Caco-2 (cell line): ENCODE measurements at regions not wholly inside any gene's neighbourhood (a gene's known extent, or its start where the extent isn't known, plus 50 kb on each side); places are given as distances from the start of the nearest gene placed in this dataset.

ENCODE experiments used
- BruUV-seq: library from RNA; stranded (reverse); fragments of 400-500 nt; replicated peaks from 2 replicates; lab custom pipeline; 2021; lab: Mats Ljungman, UMichigan
- CTCF ChIA-PET: fragments of 300-600 bp; sonication (Branson Sonifier 250); formaldehyde crosslinking; loops from one replicate; lab custom pipeline; 2022; ENCODE audit warnings: antibody characterized with exemption; lab: Charles Lee
- POLR2A ChIA-PET: fragments of 300-600 bp; sonication (Branson Sonifier 250); formaldehyde crosslinking; loops from one replicate; lab custom pipeline; 2022; ENCODE audit warnings: antibody characterized with exemption; lab: Charles Lee
- DNase-seq, 2 experiments: peaks; one replicate each; pipeline versions ENCODE4 v3.0.0 to v3.0.0-alpha.2; 2020 to 2022
- H3K27me3 ChIP-seq: replicated peaks from 2 replicates; pipeline ENCODE4 v1.6.0; 2011; ENCODE audit warnings: low read length; ENCODE audit not compliant: control insufficient read depth, insufficient read depth
- H3K36me3 ChIP-seq: 2 replicates; pipeline ENCODE4 v1.5.1; 2011; ENCODE audit warnings: low read length; ENCODE audit not compliant: control insufficient read depth, insufficient read depth
- H3K4me1 ChIP-seq: fragments of 250-450 bp; sonication (Bioruptor Pico); 2 replicates; pipeline ENCODE4 v1.5.1; 2020; ENCODE audit warnings: mild to moderate bottlenecking
- H3K4me3 ChIP-seq: 2 replicates; pipeline ENCODE4 v1.5.1; 2011; ENCODE audit warnings: low read depth, mild to moderate bottlenecking, control low read depth, low read length
- H3K9me3 ChIP-seq: fragments of 250-450 bp; sonication (Bioruptor Pico); 2 replicates; pipeline ENCODE4 v1.5.1; 2020; ENCODE audit warnings: mild to moderate bottlenecking, moderate library complexity
- H3K27ac Mint-ChIP-seq: one replicate; pipeline ENCODE4 v1.8.0; 2022; ENCODE audit warnings: mixed read lengths; ENCODE audit not compliant: unreplicated experiment
- H3K27me3 Mint-ChIP-seq: one replicate; pipeline ENCODE4 v1.8.0; 2022; ENCODE audit warnings: mixed read lengths; ENCODE audit not compliant: insufficient read depth, unreplicated experiment
- H3K36me3 Mint-ChIP-seq: one replicate; pipeline ENCODE4 v1.8.0; 2022; ENCODE audit warnings: mild to moderate bottlenecking, mixed read lengths; ENCODE audit not compliant: insufficient read depth, unreplicated experiment
- H3K4me1 Mint-ChIP-seq: one replicate; pipeline ENCODE4 v1.8.0; 2022; ENCODE audit warnings: low read depth, mixed read lengths; ENCODE audit not compliant: unreplicated experiment
- H3K4me3 Mint-ChIP-seq: one replicate; pipeline ENCODE4 v1.8.0; 2022; ENCODE audit warnings: mild to moderate bottlenecking, moderate library complexity, mixed read lengths; ENCODE audit not compliant: unreplicated experiment
- H3K9me3 Mint-ChIP-seq: one replicate; pipeline ENCODE4 v1.8.0; 2022; ENCODE audit warnings: mixed read lengths; ENCODE audit not compliant: unreplicated experiment
- intact Hi-C: fragments of 100-400 bp; cut with micrococcal nuclease; formaldehyde crosslinking; loops from one replicate; pipeline ENCODE4 v1.10.0; 2022; ENCODE audit not compliant: unreplicated experiment
- TF ChIP-seq, protein P1 (sequence below), 2 experiments: fragments of 200-600 bp in 1 of 2; IDR thresholded peaks; 1 replicate in 1 of 2; 2 replicates in 1 of 2; pipeline versions ENCODE4 v1.5.1 to v1.8.0; 2011 to 2022; ENCODE audit warnings: antibody characterized with exemption in 1 of 2, control low read depth in 1 of 2, inconsistent platforms in 1 of 2, low read depth in 1 of 2, low read length in 1 of 2, mild to moderate bottlenecking in 1 of 2, moderate library complexity in 1 of 2; ENCODE audit not compliant: insufficient read depth in 1 of 2, severe bottlenecking in 1 of 2, unreplicated experiment in 1 of 2

- CTCF ChIA-PET = no interaction called here
- Mint-ChIP-seq H3K4me1 (peaks cover 5% of the 10 kb centered on the region), H3K4me3 (no peak overlapping the region), H3K9me3 (peaks cover 20% of the 10 kb centered on the region), H3K27me3 (no peaks in the 10 kb centered on the region), H3K27ac (no peak overlapping the region), H3K36me3 (no peaks in the 10 kb centered on the region)
- TF ChIP-seq, protein P1, sequence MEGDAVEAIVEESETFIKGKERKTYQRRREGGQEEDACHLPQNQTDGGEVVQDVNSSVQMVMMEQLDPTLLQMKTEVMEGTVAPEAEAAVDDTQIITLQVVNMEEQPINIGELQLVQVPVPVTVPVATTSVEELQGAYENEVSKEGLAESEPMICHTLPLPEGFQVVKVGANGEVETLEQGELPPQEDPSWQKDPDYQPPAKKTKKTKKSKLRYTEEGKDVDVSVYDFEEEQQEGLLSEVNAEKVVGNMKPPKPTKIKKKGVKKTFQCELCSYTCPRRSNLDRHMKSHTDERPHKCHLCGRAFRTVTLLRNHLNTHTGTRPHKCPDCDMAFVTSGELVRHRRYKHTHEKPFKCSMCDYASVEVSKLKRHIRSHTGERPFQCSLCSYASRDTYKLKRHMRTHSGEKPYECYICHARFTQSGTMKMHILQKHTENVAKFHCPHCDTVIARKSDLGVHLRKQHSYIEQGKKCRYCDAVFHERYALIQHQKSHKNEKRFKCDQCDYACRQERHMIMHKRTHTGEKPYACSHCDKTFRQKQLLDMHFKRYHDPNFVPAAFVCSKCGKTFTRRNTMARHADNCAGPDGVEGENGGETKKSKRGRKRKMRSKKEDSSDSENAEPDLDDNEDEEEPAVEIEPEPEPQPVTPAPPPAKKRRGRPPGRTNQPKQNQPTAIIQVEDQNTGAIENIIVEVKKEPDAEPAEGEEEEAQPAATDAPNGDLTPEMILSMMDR (IDR thresholded peaks at IDR 0.05; ENCODE audit: insufficient read depth in 1 of 2, low read depth in 1 of 2, low read length in 1 of 2, severe bottlenecking in 1 of 2, unreplicated experiment in 1 of 2) = no peak
- no peak for DNase-seq
- no TSS peak for BruUV-seq
- no peaks in the 10 kb centered on the region for H3K36me3 ChIP-seq
- no peak overlapping the region for H3K4me3 ChIP-seq
- intact Hi-C loops = no loop called here
- H3K9me3 ChIP-seq = 0 out of 2 replicates have a peak, but pooled peaks cover 3% of the 10 kb centered on the region
- H3K27me3 ChIP-seq = no peaks in the 10 kb centered on the region
- H3K4me1 ChIP-seq = peaks cover 6% of the 10 kb centered on the region
- POLR2A ChIA-PET = no interaction called here
These were observed 202.2 kb upstream of the VLDLR start for GRCh38 chr9:2419347-2419746.

GRCh38 chr9:2420543-2420942, 201.0 kb upstream of the VLDLR start:
- Mint-ChIP-seq H3K27ac (no peak overlapping the region), H3K4me1 (no peaks in the 10 kb centered on the region), H3K27me3 (no peaks in the 10 kb centered on the region), H3K4me3 (no peak overlapping the region), H3K9me3 (peaks cover 14% of the 10 kb centered on the region), H3K36me3 (no peaks in the 10 kb centered on the region)
- H3K9me3 ChIP-seq = 0 out of 2 replicates have a peak, but pooled peaks cover 3% of the 10 kb centered on the region
- BruUV-seq = no TSS peak
- ChIA-PET POLR2A (no interaction called here), CTCF (no interaction called here)
- no peaks in the 10 kb centered on the region for H3K27me3 ChIP-seq
- no peaks in the 10 kb centered on the region for H3K36me3 ChIP-seq
- no peak overlapping the region for H3K4me3 ChIP-seq
- TF ChIP-seq, protein P1 (IDR thresholded peaks at IDR 0.05; ENCODE audit: insufficient read depth in 1 of 2, low read depth in 1 of 2, low read length in 1 of 2, severe bottlenecking in 1 of 2, unreplicated experiment in 1 of 2) = no peak
- DNase-seq = no peak
- intact Hi-C loops = no loop called here
- H3K4me1 ChIP-seq = no peaks in the 10 kb centered on the region

- no peaks in the 10 kb centered on the region for H3K9me3 Mint-ChIP-seq
- no peak for DNase-seq
- Histone ChIP-seq H3K27me3 (no peaks in the 10 kb centered on the region), H3K4me1 (no peaks in the 10 kb centered on the region), H3K9me3 (no peaks in the 10 kb centered on the region), H3K4me3 (no peak overlapping the region), H3K36me3 (no peaks in the 10 kb centered on the region)
- TF ChIP-seq, protein P1 (IDR thresholded peaks at IDR 0.05; ENCODE audit: insufficient read depth in 1 of 2, low read depth in 1 of 2, low read length in 1 of 2, severe bottlenecking in 1 of 2, unreplicated experiment in 1 of 2) = no peak
- no peaks in the 10 kb centered on the region for H3K36me3 Mint-ChIP-seq
- CTCF ChIA-PET = no interaction called here
- no peak overlapping the region for H3K27ac Mint-ChIP-seq
- no peak overlapping the region for H3K4me3 Mint-ChIP-seq
- intact Hi-C loops = no loop called here
- POLR2A ChIA-PET = no interaction called here
- H3K27me3 Mint-ChIP-seq = no peaks in the 10 kb centered on the region
- BruUV-seq = no TSS peak
- H3K4me1 Mint-ChIP-seq = no peaks in the 10 kb centered on the region
These were observed 197.0 kb upstream of the VLDLR start for GRCh38 chr9:2424619-2425033.
